ENCODE measurements at regions not wholly inside any gene's neighbourhood (a gene's known extent, or its start where the extent isn't known, plus 50 kb on each side); places are given as distances from the start of the nearest gene placed in this dataset.

- no peak for TF ChIP-seq POLR2A (IDR thresholded peaks at IDR 0.05; ENCODE audit: low read depth, low read length)
- TF ChIP-seq, protein P1, sequence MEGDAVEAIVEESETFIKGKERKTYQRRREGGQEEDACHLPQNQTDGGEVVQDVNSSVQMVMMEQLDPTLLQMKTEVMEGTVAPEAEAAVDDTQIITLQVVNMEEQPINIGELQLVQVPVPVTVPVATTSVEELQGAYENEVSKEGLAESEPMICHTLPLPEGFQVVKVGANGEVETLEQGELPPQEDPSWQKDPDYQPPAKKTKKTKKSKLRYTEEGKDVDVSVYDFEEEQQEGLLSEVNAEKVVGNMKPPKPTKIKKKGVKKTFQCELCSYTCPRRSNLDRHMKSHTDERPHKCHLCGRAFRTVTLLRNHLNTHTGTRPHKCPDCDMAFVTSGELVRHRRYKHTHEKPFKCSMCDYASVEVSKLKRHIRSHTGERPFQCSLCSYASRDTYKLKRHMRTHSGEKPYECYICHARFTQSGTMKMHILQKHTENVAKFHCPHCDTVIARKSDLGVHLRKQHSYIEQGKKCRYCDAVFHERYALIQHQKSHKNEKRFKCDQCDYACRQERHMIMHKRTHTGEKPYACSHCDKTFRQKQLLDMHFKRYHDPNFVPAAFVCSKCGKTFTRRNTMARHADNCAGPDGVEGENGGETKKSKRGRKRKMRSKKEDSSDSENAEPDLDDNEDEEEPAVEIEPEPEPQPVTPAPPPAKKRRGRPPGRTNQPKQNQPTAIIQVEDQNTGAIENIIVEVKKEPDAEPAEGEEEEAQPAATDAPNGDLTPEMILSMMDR (IDR thresholded peaks at IDR 0.05; ENCODE audit: extremely low read depth in 1 of 2, insufficient read depth in 1 of 2, low read depth in 1 of 2, low read length in 2 of 2) = no peak
Measured at GRCh38 chr3:68676136-68676535, 256.2 kb downstream of the TAFA4 start.

All from endothelial cell of umbilical vein (primary cell).